SK-N-SH treated with all-trans-retinoic acid at 6 μM for 48 hours (cell line): ENCODE measurements at regions not wholly inside any gene's neighbourhood (a gene's known extent, or its start where the extent isn't known, plus 50 kb on each side); places are given as distances from the start of the nearest gene placed in this dataset.

Source experiments
- ATAC-seq: fragments of 200-7000 bp; cut with Tn5 transposase; 3 replicates; pipeline ENCODE4 v1.9.1; 2020; ENCODE audit warnings: mild to moderate bottlenecking, moderate library complexity
- ARNTL ChIP-seq: fragments of 450-650 bp; formaldehyde crosslinking; IDR thresholded peaks from 2 replicates; pipeline ENCODE4 v1.5.0; 2020; ENCODE audit warnings: low read depth, mild to moderate bottlenecking, moderate library complexity, borderline replicate concordance
- BACH2 ChIP-seq: fragments of 250-450 bp; sonication (Bioruptor Pico); IDR thresholded peaks from 2 replicates; pipeline ENCODE4 v1.9.0; 2021; ENCODE audit warnings: mild to moderate bottlenecking, borderline replicate concordance
- CREB5 ChIP-seq: fragments of 250-450 bp; sonication (Bioruptor Pico); IDR thresholded peaks from 2 replicates; pipeline ENCODE4 v1.5.1; 2020; ENCODE audit warnings: low read depth, mild to moderate bottlenecking, moderate library complexity
- ESRRG ChIP-seq: fragments of 250-450 bp; sonication (Bioruptor Pico); IDR thresholded peaks from 2 replicates; pipeline ENCODE4 v1.6.1; 2021; ENCODE audit warnings: mild to moderate bottlenecking
- GLIS3 ChIP-seq: fragments of 250-450 bp; sonication (Bioruptor Pico); IDR thresholded peaks from 2 replicates; pipeline ENCODE4 v1.5.0; 2020; ENCODE audit warnings: mild to moderate bottlenecking, moderate library complexity
- ISL1 ChIP-seq: fragments of 250-450 bp; sonication (Bioruptor Pico); IDR thresholded peaks from 2 replicates; pipeline ENCODE4 v2.1.2; 2022; ENCODE audit warnings: mild to moderate bottlenecking, moderate library complexity
- OSR1 ChIP-seq: fragments of 250-450 bp; sonication (Bioruptor Pico); IDR thresholded peaks from 2 replicates; pipeline ENCODE4 v1.8.0; 2022; ENCODE audit warnings: moderate library complexity, mild to moderate bottlenecking, inconsistent platforms
- PPARA ChIP-seq: fragments of 250-450 bp; sonication (Bioruptor Pico); IDR thresholded peaks from 2 replicates; pipeline ENCODE4 v1.5.0; 2020; ENCODE audit warnings: mild to moderate bottlenecking, borderline replicate concordance
- SNAI2 ChIP-seq: fragments of 250-450 bp; sonication (Bioruptor Pico); IDR thresholded peaks from 2 replicates; pipeline ENCODE4 v1.5.0; 2020; ENCODE audit warnings: mild to moderate bottlenecking, moderate library complexity
- TCF4 ChIP-seq: fragments of 250-450 bp; sonication (Bioruptor Pico); IDR thresholded peaks from 2 replicates; pipeline ENCODE4 v1.8.0; 2021; ENCODE audit warnings: mild to moderate bottlenecking, moderate library complexity, borderline replicate concordance
- ZNF565 ChIP-seq: fragments of 450-650 bp; formaldehyde crosslinking; conservative IDR thresholded peaks from 2 replicates; pipeline ENCODE4 v1.5.0; 2020; ENCODE audit warnings: low read depth, mild to moderate bottlenecking, moderate library complexity
- ZNF70 ChIP-seq: fragments of 450-650 bp; formaldehyde crosslinking; IDR thresholded peaks from 2 replicates; pipeline ENCODE4 v1.5.0; 2020; ENCODE audit warnings: mild to moderate bottlenecking, moderate library complexity
- ZNF8 ChIP-seq: fragments of 450-650 bp; formaldehyde crosslinking; IDR thresholded peaks from 2 replicates; pipeline ENCODE4 v1.5.0; 2020; ENCODE audit warnings: mild to moderate bottlenecking, moderate library complexity
- TF ChIP-seq, protein P1 (sequence below): fragments of 250-450 bp; sonication (Bioruptor Pico); IDR thresholded peaks from 2 replicates; pipeline ENCODE4 v1.8.0; 2020; ENCODE audit warnings: mild to moderate bottlenecking, moderate library complexity, borderline replicate concordance
- TF ChIP-seq, protein P2 (sequence below): fragments of 250-450 bp; sonication (Bioruptor Pico); IDR thresholded peaks from 2 replicates; pipeline ENCODE4 v1.5.0; 2020; ENCODE audit warnings: mild to moderate bottlenecking, moderate library complexity
- TF ChIP-seq, protein P3 (sequence below): fragments of 250-450 bp; sonication (Bioruptor Pico); IDR thresholded peaks from 2 replicates; pipeline ENCODE4 v1.5.1; 2021; ENCODE audit warnings: mild to moderate bottlenecking, moderate library complexity
- TF ChIP-seq, protein P4 (sequence below): fragments of 250-450 bp; sonication (Bioruptor Pico); IDR thresholded peaks from 2 replicates; pipeline ENCODE4 v1.8.0; 2021; ENCODE audit warnings: low read depth, mild to moderate bottlenecking, moderate library complexity, borderline replicate concordance

- TF ChIP-seq, protein P1, sequence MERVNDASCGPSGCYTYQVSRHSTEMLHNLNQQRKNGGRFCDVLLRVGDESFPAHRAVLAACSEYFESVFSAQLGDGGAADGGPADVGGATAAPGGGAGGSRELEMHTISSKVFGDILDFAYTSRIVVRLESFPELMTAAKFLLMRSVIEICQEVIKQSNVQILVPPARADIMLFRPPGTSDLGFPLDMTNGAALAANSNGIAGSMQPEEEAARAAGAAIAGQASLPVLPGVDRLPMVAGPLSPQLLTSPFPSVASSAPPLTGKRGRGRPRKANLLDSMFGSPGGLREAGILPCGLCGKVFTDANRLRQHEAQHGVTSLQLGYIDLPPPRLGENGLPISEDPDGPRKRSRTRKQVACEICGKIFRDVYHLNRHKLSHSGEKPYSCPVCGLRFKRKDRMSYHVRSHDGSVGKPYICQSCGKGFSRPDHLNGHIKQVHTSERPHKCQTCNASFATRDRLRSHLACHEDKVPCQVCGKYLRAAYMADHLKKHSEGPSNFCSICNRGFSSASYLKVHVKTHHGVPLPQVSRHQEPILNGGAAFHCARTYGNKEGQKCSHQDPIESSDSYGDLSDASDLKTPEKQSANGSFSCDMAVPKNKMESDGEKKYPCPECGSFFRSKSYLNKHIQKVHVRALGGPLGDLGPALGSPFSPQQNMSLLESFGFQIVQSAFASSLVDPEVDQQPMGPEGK (CRISPR knock-in tag), result no peak
These were observed 709.0 kb upstream of the FAM98A start (continued) for GRCh38 chr2:34308140-34308539.

DNA sequence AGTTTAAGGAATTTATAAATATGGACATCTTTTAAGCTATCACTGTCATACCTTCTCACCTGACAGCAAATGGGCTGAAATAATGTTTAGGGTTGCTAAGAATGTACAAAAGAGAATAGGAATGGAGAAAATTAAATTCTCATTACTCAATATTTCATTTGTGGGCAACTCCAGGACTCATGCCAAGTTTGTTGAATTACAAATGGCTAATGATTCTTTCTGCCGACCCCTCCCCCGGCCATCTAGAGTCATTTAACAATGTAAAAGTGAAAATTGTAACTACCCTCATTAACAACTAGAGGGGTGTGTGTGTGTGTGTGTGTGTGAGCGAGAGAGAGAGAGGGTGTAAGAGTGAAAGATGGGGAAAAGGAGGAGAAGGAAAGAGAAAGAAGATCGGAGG, 708.5 kb upstream of the FAM98A start:
- TF ChIP-seq ARNTL (CRISPR knock-in tag) (no peak), TCF4 (CRISPR knock-in tag) (no peak), ZNF565 (CRISPR knock-in tag) (no peak), ZNF8 (CRISPR knock-in tag) (no peak), SNAI2 (CRISPR knock-in tag) (no peak), BACH2 (CRISPR knock-in tag) (no peak), ISL1 (CRISPR knock-in tag) (no peak), ZNF70 (no peak), ESRRG (CRISPR knock-in tag) (no peak), GLIS3 (CRISPR knock-in tag) (no peak)
- TF ChIP-seq, protein P1 (CRISPR knock-in tag), result no peak
- TF ChIP-seq, protein P2, sequence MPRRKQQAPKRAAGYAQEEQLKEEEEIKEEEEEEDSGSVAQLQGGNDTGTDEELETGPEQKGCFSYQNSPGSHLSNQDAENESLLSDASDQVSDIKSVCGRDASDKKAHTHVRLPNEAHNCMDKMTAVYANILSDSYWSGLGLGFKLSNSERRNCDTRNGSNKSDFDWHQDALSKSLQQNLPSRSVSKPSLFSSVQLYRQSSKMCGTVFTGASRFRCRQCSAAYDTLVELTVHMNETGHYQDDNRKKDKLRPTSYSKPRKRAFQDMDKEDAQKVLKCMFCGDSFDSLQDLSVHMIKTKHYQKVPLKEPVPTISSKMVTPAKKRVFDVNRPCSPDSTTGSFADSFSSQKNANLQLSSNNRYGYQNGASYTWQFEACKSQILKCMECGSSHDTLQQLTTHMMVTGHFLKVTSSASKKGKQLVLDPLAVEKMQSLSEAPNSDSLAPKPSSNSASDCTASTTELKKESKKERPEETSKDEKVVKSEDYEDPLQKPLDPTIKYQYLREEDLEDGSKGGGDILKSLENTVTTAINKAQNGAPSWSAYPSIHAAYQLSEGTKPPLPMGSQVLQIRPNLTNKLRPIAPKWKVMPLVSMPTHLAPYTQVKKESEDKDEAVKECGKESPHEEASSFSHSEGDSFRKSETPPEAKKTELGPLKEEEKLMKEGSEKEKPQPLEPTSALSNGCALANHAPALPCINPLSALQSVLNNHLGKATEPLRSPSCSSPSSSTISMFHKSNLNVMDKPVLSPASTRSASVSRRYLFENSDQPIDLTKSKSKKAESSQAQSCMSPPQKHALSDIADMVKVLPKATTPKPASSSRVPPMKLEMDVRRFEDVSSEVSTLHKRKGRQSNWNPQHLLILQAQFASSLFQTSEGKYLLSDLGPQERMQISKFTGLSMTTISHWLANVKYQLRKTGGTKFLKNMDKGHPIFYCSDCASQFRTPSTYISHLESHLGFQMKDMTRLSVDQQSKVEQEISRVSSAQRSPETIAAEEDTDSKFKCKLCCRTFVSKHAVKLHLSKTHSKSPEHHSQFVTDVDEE (CRISPR knock-in tag), result no peak
- TF ChIP-seq, protein P3, sequence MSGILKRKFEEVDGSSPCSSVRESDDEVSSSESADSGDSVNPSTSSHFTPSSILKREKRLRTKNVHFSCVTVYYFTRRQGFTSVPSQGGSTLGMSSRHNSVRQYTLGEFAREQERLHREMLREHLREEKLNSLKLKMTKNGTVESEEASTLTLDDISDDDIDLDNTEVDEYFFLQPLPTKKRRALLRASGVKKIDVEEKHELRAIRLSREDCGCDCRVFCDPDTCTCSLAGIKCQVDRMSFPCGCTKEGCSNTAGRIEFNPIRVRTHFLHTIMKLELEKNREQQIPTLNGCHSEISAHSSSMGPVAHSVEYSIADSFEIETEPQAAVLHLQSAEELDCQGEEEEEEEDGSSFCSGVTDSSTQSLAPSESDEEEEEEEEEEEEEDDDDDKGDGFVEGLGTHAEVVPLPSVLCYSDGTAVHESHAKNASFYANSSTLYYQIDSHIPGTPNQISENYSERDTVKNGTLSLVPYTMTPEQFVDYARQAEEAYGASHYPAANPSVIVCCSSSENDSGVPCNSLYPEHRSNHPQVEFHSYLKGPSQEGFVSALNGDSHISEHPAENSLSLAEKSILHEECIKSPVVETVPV (CRISPR knock-in tag), result no peak
- ATAC-seq, result no peak

DNA sequence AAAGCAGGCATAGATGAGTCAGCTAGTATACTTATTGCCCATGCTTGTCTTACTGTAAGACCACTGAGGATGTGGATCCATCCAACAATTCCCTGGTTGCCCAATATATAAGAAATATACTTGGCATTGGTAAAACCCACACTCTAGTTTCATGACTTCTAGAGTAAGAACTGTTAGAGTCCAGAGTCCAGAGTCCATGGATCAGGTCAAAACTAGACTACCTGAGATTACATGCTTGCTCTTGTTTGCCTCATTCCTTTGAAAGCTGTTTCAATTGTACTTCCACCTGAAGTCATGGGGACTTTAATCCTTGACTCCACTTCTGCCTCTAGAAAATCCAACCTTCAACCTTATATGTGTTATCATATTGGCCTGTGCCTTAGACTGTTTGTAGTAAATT, 707.6 kb upstream of the FAM98A start:
- no peak for ATAC-seq
- no peak for TF ChIP-seq PPARA (CRISPR knock-in tag)
- TF ChIP-seq, protein P2 (CRISPR knock-in tag), result no peak

- no peak for ATAC-seq
- TF ChIP-seq OSR1 (CRISPR knock-in tag), result no peak
- TF ChIP-seq ZNF70, result no peak
- TF ChIP-seq GLIS3 (CRISPR knock-in tag), result no peak
- no peak for TF ChIP-seq ARNTL (CRISPR knock-in tag)
- no peak for TF ChIP-seq ZNF565 (CRISPR knock-in tag)
- no peak for TF ChIP-seq ESRRG (CRISPR knock-in tag)
- no peak for TF ChIP-seq PPARA (CRISPR knock-in tag)
- TF ChIP-seq BACH2 (CRISPR knock-in tag), result no peak
- no peak for TF ChIP-seq CREB5 (CRISPR knock-in tag)
- no peak for TF ChIP-seq ISL1 (CRISPR knock-in tag)
- TF ChIP-seq, protein P2 (CRISPR knock-in tag), result no peak
- TF ChIP-seq, protein P4, sequence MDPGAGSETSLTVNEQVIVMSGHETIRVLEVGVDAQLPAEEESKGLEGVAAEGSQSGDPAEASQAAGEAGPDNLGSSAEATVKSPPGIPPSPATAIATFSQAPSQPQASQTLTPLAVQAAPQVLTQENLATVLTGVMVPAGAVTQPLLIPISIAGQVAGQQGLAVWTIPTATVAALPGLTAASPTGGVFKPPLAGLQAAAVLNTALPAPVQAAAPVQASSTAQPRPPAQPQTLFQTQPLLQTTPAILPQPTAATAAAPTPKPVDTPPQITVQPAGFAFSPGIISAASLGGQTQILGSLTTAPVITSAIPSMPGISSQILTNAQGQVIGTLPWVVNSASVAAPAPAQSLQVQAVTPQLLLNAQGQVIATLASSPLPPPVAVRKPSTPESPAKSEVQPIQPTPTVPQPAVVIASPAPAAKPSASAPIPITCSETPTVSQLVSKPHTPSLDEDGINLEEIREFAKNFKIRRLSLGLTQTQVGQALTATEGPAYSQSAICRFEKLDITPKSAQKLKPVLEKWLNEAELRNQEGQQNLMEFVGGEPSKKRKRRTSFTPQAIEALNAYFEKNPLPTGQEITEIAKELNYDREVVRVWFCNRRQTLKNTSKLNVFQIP (CRISPR knock-in tag), result no peak
- no peak for TF ChIP-seq SNAI2 (CRISPR knock-in tag)
These were observed 706.5 kb upstream of the FAM98A start for GRCh38 chr2:34305587-34305986.
